Activated CD4-positive, CD25-positive, alpha-beta regulatory T cell (primary cell): ENCODE measurements at regions not wholly inside any gene's neighbourhood (a gene's known extent, or its start where the extent isn't known, plus 50 kb on each side); places are given as distances from the start of the nearest gene placed in this dataset.

Experiments used
- DNase-seq, 4 experiments: peaks; one replicate each; lab custom pipeline; 2025; lab: John Stamatoyannopoulos, UW

DNA sequence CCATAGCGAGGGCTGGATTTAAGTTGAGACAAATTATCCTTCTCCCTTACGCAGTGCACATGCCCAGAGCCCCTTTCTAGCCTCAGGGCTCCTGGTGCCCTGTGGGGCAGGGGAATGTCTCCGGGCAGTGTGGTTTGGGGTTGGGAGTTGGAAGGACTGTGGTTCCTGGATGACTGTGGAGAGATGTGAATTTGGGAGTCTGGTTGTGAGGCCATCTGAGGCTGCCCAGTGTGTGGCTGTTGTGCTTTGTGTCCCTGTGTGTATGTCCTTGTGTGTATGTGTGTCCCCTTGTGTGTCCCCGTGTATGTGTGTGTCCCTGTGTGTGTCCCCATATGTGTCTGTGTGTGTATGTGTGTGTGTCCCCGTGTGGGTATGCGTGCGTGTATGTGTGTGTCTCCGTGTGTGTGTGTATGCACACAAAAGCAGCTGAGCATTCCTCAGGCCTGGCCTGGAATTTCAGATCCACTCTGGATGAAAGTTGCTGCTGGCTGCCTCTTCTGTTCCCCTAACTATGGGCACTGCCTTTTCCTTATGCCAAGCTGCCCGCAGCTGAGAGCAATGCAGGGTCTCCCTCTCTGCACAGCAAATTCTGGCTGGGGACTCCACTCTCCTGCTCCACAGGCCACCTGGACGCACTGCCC, 65.4 kb downstream of the UBIAD1 start:
- DNase-seq, result no peak

DNA sequence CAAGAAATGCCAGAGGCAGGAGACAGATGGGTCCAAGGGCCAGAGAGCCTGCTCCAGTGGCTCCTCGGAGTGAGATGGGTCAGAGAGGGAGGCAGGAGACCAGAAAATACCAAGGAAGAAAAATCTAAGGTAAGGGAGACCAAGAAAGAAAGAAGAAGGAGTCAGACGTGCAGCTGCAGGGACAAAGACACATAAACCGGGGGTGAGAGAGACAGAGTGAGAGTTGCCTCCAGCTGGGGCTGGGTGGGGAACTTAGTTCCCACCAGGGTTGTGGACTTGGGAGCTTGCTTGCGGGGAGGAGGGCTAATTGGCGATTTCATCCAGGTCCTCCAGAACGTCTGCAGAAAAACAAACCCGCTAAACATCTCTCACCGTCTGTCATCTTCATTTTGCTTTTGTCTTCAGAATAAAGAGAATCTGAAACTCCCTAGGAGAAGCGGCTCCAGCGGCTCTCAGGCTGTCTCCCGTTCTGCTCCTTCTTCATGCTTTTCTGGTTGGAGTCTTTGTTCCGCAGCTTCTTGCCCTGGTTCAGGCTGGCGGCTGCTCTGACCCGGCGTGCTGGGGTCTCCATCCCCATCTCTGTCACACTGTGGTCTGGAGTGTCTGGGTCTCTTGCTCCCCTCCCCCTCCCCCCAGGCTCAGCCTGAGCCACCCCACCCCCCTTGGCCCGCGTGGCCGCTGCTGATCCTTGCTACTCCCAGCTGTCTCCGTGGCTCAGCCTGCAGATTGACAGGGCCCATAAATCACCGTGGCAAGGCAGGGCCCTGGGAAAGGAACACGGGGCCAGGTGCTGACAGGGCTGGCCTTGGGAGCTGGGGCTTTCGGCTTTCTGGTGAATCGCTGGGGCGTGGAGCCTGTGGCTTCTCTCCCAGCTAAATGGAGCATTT, 66.6 kb downstream of the UBIAD1 start:
- DNase-seq, result no peak

DNA sequence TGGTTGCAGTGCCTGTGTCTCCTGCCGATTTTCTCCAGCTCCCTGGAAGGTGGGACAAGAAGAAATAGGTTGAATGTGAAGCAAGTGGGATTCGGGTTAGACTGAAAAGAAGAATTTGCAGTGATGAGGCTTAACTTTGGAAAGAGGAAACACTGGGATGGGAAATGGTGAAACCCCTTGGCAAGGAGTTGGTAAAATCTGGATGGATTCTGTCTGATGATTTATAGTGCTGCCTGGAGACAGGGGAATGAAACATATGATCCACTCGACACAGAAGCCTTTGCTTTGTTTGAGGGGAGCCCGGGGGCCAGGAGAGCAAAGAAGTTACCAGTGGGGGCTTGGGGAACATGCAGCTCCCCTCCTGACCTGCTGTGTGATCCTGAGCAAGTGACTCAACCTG, 67.2 kb downstream of the UBIAD1 start:
- no peak for DNase-seq

DNA sequence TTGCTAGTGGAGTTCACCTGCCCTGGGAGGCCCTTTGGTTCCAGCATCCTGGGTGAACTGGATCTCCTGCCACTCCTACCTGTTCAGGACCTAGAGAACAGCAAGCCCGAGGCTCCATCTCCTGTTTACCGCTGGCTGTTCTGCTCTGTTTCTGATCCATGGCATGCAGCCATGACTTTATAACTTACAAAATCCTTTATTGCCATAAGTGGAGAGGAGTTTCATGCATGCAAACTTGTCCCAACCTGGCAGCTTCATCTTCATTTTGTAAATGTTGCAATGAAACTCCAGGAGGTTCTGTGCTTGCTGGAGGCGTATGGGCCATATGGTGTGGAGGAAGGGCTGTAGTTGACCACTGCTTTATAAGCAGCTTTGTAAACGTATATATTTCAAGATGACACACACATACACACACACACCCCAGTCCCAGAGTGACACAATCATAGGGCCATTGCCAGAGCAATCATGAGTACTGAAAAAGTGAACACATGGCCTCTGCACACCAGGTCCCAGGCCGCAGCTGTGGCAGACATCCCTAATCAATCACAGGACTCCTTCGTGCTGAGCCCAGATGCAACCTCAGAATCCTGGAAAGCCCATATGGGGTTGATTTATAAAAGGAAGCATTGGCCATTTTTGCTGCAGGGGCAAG, 69.0 kb downstream of the UBIAD1 start:
- no peak for DNase-seq

DNA sequence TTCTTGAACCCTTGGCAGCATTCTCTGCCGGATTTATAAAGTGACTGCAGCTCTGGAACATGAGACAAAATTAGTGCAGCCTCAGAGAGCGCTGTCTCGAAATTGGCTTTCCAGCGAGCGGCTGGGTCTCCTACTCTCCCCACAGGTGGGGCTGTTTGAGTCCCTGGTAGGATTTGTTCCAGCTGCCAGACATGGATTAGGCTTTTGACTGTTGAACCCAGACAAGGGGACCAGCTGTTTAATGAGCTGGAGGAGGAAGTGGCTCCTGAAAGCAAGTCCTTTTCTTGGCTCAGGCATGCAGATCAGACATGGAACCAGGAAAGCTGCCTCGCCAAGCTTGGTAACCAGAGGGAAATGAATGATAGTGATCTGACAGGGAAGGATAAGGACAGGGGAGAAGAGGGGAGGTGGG, 69.6 kb downstream of the UBIAD1 start:
- no peak for DNase-seq

DNA sequence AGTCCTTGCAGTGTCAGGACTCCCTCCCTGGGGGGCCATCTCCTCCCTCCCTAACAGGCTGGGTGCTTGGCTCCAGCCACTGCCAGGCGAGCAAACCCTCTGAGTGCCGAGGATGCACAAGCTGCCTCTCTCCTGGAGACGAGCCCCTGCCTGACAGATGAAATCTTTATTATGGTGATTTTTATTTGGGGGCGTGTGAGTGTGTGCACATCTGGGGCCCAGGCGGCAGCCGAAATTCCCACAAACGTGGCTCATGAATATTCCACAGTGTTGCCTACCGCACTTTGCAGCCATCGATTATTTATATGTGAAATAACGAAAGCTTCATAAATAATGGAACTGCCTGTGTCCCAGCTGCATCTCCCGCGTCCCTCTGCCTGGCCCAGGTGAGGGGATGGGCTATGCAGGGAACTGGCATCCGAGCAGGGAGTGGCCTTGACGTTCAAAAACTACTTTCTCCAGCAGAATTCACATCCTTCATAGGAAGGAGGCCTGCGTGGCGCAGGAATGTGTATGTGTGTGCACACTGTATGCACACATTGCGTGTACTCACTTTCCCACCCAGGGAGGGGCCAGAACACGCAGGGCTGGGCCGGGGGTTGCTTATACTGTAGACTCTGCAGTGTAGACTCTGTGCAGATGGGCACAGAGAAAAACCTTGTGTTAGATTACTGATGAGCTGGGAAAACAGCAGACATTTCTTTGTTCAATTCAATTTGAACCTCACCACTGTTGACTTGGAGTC, 73.1 kb downstream of the UBIAD1 start:
- no peak for DNase-seq

DNA sequence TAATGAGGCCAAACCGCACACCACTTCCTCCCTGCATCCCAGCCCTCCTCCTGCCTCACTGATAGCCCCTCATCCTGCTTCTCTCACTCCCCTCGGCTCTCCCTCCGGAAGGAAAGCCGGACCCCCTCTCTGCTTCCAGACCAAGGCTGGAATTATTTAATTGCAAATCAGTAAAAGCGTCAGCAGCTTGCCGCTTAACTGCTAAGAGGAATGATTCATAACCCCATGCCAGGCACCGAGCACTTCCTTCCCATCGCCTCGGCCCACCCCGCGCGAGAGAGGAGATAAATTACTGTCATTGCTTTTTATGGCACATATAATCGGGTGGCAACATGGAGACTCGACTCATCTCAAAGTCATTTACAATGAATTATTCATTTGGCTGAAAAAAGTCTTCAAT, 77.3 kb downstream of the UBIAD1 start:
- no peak for DNase-seq

DNA sequence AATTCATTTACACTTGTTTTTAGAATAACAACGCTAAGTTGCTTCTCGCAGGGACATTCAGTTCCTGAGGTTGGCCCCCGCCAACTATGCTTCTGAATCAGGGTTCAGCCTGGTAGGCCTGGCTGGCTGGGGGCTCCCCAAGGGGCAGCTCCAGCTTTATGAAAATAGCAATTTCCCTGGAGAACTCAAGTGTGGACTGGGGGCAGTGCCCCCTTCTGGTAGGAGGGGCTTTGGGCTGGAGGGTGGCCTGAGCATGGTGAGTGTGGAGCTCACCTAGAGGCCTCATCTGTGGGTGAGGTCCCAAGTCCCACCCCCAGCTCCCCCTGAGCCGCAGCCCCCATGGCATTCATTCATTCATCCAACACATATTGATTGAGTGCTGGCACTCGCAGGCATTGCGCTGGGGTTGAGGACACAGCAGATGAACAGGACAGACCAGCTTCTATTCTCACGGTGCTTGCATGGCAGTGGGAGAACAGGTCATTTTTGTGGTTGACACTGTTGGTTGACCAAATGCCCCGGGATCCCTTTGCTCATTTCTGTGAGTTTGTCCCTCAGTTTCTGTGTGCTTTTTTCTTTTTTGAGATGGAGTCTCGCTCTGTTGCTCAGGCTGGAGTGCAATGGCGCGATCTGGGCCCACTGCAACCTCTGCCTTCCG, 79.2 kb downstream of the UBIAD1 start:
- DNase-seq, result no peak

DNA sequence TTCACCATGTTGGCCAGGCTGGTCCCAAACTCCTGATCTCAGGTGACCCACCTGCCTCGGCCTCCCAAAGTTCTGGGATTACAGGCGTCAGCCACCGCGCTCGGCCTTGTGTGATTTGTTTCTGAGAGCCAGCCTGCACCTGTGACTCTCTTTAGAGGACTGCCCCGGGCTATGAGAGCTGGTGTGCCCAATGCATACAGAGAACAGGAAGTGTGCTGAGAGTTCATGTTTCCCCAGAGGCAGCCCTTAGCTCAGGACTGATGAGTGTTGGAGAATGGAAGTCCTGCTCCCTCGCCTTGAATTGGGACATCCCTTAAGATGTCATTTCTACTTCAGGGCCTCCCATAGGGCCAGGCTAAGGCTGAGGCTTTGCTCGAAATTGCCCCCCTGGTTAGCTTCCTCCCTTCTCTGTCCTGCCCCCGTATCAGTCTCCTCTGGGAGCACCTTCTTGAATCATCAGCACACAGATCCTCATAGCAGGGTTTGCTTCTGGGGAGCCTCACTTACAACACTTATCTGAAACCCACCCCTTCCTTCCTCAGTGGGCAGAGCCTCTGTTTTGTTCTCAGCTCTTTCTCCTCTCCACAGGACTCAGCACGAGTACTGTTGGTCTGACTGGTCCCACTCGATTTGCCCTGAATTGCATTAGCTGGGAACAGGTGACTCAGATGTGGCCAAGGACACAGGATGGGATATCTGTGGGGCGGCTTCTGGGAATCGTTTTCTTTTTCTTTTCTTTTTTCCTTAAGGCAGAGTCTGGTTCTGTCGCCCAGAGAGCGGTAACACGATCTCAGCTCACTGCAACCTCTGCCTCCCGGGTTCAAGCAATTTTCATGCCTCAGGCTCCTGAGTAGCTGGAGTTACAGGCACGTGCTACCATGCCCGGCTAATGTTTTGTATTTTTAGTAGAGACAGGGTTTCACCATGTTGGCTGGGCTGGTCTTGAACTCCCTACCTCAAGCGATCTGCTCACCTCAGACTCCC, 80.1 kb downstream of the UBIAD1 start:
- DNase-seq, result no peak

DNA sequence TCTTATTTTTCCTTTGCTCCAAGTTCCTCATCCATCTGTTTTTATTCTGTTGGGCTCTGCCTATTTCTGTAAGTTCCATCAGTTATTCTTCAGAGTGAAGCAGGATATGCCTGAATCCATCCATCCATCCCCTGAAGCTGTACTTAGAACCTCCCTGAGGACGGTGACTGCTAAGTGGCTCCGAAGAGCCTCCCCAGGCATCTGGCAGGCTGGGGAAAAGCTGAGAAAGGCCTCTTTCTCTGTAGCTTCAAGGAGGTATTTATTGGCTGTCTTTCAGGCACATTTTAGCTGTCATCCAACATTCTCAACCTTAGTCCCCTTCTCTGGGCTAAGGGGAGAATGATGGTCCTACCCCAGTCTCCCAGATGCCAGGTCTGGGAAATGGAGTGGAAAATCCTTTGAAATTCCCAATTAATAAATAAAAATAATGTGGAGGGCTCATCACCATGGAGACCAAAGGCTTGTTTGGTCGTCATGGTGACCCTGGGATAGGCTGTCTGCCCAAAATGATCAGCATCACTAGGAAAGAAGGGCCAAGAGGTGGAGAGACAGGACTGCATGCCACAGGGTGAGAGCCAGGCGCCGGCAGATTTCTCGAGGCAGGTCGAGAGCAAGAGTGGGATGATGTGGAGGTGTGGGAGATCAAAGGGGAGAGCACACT, 82.0 kb downstream of the UBIAD1 start:
- no peak for DNase-seq

DNA sequence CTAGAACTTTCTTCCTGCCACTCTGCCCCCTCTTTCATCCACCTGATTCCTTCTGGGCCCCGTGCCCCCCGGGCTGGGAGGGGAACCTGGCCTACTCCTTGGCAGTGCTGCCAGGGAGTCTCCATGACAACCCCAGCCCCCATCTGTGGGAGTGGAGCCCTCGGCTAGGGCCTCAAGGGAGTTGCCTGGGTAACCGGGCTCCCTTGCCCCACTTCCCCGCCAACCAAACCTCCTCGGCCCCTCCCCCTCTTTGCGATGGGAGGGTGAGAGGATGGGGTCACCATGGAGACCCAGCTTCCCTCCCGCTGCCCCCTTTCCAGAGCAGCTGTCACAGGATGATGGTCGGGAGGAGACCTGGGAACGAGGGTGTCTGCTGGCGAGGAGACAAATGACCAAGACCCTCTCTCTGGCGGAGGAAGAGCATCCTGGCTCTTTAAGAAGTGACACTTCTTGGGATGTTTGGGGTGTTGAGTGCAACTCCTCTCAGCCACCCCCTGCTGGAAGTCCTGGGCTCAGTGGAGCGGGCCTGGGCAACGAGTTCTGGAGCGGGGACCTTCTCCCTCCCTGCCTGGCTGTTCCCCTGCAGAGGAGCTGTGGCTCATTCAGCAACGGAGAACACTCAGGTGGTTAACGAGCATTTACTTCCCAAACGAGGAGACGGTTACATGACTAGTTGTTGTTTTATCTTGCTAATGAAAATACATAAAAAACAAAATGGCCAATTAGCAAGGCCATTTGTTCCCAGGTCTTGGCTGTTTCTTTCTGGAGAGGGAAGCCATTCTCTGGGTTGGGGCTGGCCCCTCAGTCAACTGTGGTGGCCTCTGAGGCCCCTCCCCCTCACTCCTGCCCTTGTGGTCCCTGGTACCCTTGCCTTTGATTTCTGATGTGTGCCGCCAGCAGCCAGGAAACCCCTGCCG, 82.8 kb downstream of the UBIAD1 start:
- DNase-seq, result no peak

DNA sequence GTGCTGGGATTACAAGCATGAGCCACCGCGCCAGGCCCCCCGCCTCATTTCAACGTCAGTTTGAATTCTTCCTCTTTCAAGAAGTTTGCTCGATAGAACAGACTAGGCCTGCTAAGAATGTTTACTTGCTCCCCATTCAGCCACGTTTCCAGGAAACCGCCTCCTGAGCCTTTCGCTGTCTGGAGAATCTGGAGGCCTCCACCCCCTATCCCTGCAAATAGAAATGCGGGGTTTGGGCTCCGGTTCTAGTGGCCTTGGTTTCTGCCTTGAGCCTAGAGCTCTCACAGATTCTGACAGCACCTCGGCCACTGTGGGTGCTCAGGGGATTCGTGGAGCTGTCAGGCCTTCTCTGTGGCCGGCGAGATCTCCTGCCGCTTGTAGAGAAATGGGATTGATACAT, 84.3 kb downstream of the UBIAD1 start:
- no peak for DNase-seq

DNA sequence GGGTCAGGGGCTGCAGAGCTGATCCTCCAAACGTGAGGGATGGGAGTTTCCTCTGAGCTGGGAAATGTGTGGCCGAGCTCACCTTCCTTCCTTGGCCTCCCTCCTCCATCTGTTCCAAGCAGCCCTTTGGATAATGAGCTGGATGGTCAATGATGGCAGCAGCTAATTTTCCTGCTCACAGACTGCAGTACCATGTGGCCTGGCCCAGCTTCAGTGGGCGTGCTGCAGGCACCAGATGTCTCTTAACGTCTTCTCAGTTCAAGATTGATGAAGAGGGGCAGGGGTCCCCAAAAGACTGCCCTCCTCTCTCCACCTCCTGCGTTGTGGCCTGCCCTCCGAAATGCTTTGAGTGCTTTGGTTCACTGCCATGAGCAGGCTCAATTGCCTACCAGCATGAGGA, 86.0 kb downstream of the UBIAD1 start:
- no peak for DNase-seq

DNA sequence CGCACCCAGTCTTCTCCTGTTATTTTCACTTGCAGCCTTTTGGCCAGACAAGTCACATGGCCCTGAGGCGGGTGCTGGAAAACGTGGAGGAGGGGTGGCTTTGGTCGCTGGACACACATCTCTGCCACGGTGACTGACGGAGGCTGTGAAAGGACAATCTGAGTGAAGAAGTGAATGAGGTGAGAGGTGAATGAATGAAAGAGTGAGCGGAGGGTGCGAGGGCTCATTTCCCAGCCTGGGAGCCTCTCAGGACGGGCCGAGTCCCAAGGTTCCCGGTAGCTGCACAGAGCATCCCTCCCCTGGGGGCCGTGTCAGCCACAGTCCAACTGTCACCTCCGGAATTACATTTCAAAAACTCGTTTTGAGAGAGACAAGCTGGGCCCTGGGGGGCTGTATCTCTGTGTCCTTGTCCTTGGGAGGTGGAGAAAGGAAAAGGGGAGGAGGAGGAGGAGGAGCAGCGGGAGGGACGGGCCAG, 89.6 kb downstream of the UBIAD1 start:
- no peak for DNase-seq

DNA sequence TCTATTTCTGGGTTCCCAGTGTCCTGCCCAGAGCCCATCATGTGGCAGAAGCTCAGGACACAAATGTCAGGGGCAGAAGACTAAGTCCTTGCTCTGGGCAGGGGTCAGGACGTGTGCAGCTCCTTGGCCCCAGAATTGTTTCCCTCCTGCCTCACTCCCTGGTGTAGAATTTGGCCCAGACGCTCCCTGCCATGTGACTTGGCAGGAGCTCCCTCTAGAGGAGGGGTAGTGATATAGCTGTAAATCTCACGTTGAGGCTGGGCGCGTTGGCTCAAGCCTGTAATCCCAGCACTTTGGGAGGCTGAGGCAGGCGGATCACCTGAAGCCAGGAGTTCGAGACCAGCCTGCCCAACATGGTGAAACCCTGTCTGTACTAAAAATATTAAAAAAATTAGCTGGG, 91.2 kb downstream of the UBIAD1 start:
- no peak for DNase-seq

DNA sequence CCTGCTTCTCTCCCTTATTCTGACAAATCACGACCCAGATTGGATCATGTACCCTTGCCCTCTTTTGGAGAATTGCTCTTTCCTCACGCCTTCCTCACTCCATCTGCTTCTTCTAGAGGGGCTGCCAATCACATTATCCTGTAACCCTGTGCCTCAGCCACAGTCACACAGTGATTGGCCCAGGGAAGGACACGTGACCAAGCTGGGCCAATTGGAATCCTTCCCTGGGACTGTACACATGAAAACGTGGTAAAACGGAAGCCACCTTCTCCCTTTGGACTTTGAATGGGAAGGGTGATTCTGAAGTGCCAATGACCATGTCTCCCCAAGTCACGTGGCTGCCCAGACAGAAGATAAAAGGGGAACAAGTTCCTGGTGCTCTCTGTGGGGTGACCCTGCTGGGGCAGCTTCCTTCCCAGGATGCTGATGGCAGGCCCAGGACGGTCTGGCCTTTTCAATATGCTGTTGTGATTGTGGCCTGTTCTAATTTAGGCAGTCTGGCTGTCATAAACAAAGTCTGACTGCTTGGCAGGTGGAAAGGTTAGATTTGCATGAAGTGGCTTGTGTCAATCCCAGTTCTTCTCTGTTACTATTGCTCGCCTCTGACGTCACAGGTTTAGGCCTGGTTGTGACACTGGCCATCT, 92.9 kb downstream of the UBIAD1 start:
- DNase-seq, result no peak

DNA sequence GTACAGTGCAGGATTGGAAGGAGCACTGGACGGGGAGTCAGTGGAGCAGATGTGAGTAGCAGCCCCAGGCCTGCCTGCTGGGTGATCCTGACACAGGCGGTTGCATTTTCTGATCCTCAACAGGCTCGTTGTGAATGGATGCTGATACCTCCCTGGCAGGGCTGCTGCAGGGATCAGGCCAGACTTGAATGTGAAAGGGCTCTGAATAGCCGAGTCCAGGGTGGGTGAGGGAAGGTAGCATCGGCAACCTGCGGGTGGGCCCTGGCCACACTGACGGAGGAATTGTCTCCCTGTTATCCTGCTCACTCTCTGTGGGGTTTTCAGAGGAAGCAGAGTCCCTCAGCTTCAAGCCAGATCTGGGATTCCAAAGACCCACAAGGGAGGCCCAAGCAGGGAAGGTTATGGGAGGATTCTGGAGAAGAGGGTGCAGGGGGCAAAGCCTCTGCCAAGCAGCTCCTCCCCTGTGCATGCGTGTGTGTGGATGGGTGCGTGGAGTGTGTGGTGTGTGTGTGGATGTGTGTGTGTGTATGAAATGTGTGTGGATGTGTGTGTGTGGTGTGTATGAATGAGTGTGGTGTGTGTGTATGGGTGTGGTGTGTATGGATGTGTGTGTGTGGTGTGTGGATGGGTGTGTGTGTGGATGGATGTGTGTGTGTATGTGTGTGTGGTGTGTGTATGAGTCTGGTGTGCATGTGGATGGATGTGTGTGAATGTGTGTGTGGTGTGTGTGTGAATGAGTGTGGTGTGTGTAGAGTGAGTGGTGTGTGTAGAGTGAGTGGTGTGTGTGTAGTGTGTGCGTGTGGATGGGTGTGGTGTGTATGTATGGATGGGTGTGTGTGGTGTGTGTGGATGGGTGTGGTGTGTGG, 100.3 kb downstream of the UBIAD1 start:
- no peak for DNase-seq
